Endometrium (tissue), 2 donors: ENCODE measurements at regions not wholly inside any gene's neighbourhood (a gene's known extent, or its start where the extent isn't known, plus 50 kb on each side); places are given as distances from the start of the nearest gene placed in this dataset.
"Not testable (repeated sequence)": the region's sequence is repeated elsewhere in the genome, so short reads cannot be mapped to it uniquely, and the experiment has no call there.

Source experiments
- FAIRE-seq: peaks from 2 replicates; lab custom pipeline; 2012; peaks lifted over from hg19 to GRCh38; lab: Jason Lieb, UNC
- donor health status: control.
- donor health status: control.

- no peak for FAIRE-seq
Observed at GRCh38 chr6:109875973-109876372, 102.1 kb upstream of the GPR6 start.

- peak; percentile 21 for FAIRE-seq
Observed at GRCh38 chr6:109877028-109878004, 100.8 kb upstream of the GPR6 start.

GRCh38 chr6:109878005-109878690 is 100.0 kb upstream of the GPR6 start:
- not testable (repeated sequence) for FAIRE-seq

- not testable (repeated sequence) for FAIRE-seq
Observed at GRCh38 chr6:109879081-109879480, 99.0 kb upstream of the GPR6 start.

GRCh38 chr6:109879521-109879920 is 98.6 kb upstream of the GPR6 start:
- FAIRE-seq, result no peak

- FAIRE-seq, result not testable (repeated sequence)
Observed at GRCh38 chr6:109881069-109881468, 97.0 kb upstream of the GPR6 start.

GRCh38 chr6:109881953-109882490 is 96.1 kb upstream of the GPR6 start:
- not testable (repeated sequence) for FAIRE-seq

GRCh38 chr6:109891924-109892323 is 86.2 kb upstream of the GPR6 start:
- FAIRE-seq, result no peak

GRCh38 chr6:109892451-109893435 is 85.4 kb upstream of the GPR6 start:
- FAIRE-seq, result no peak

- no peak for FAIRE-seq
Observed at GRCh38 chr6:109893606-109894005, 84.5 kb upstream of the GPR6 start.

- no peak for FAIRE-seq
Observed at GRCh38 chr6:109894181-109894580, 83.9 kb upstream of the GPR6 start.

- FAIRE-seq, result no peak
Observed at GRCh38 chr6:109896341-109896740, 81.8 kb upstream of the GPR6 start.

GRCh38 chr6:109897025-109897424 is 81.1 kb upstream of the GPR6 start:
- FAIRE-seq, result no peak

- FAIRE-seq, result no peak
Observed at GRCh38 chr6:109897561-109898080, 80.5 kb upstream of the GPR6 start.

- no peak for FAIRE-seq
Observed at GRCh38 chr6:109901976-109902375, 76.1 kb upstream of the GPR6 start.

GRCh38 chr6:109902870-109903269 is 75.2 kb upstream of the GPR6 start:
- no peak for FAIRE-seq

- no peak for FAIRE-seq
Observed at GRCh38 chr6:109910571-109910970, 67.5 kb upstream of the GPR6 start.

GRCh38 chr6:109912118-109912517 is 66.0 kb upstream of the GPR6 start:
- FAIRE-seq, result no peak

GRCh38 chr6:109912952-109913351 is 65.2 kb upstream of the GPR6 start:
- no peak for FAIRE-seq

GRCh38 chr6:109915748-109916147 is 62.4 kb upstream of the GPR6 start:
- FAIRE-seq, result not testable (repeated sequence)

- FAIRE-seq, result no peak
Observed at GRCh38 chr6:109916759-109917158, 61.4 kb upstream of the GPR6 start.
